C4-2B (cell line): ENCODE measurements at regions not wholly inside any gene's neighbourhood (a gene's known extent, or its start where the extent isn't known, plus 50 kb on each side); places are given as distances from the start of the nearest gene placed in this dataset.
A peak's percentile ranks its signal among the peaks of the same experiment; 100 is the strongest.

Source experiments
- H3K27ac ChIP-seq: fragments of 450-650 bp; 2 replicates; pipeline ENCODE4 v1.5.1; 2017
- CTCF ChIP-seq: fragments of 450-650 bp; conservative IDR thresholded peaks from 2 replicates; pipeline ENCODE4 v1.5.1; 2017; ENCODE audit warnings: mild to moderate bottlenecking
- ZFX ChIP-seq: fragments of 450-650 bp; IDR thresholded peaks from 2 replicates; pipeline ENCODE4 v1.6.1; 2017

- H3K27ac ChIP-seq = no peak overlapping the region
- TF ChIP-seq ZFX (no peak), CTCF (no peak)
Measured at GRCh38 chr12:73486256-73486655, 1051.4 kb upstream of the ATXN7L3B start.

- H3K27ac ChIP-seq = no peak overlapping the region
- TF ChIP-seq ZFX (no peak), CTCF (no peak)
Measured at GRCh38 chr12:73506611-73507010, 1031.0 kb upstream of the ATXN7L3B start.

- H3K27ac ChIP-seq = no peak overlapping the region
- peak; percentile 15 for TF ChIP-seq CTCF
- no peak for TF ChIP-seq ZFX
Measured at GRCh38 chr12:73514672-73515071, 1023.0 kb upstream of the ATXN7L3B start.

GRCh38 chr12:73517859-73518258 is 1019.8 kb upstream of the ATXN7L3B start:
- H3K27ac ChIP-seq = no peak overlapping the region
- TF ChIP-seq ZFX (no peak), CTCF (no peak)

GRCh38 chr12:73529231-73529630 is 1008.4 kb upstream of the ATXN7L3B start:
- H3K27ac ChIP-seq = peak overlapping the region; percentile 91; the same call in 1 of the 2 replicates
- TF ChIP-seq ZFX (no peak), CTCF (no peak)

GRCh38 chr12:73529954-73530353 is 1007.7 kb upstream of the ATXN7L3B start:
- TF ChIP-seq ZFX (no peak), CTCF (no peak)
- H3K27ac ChIP-seq = no peak overlapping the region

GRCh38 chr12:73531752-73532151 is 1005.9 kb upstream of the ATXN7L3B start:
- TF ChIP-seq ZFX (no peak), CTCF (no peak)
- no peak overlapping the region for H3K27ac ChIP-seq
